Mesothelial cell of epicardium (in vitro differentiated cells): ENCODE measurements at regions not wholly inside any gene's neighbourhood (a gene's known extent, or its start where the extent isn't known, plus 50 kb on each side); places are given as distances from the start of the nearest gene placed in this dataset.

Experiments
- DNase-seq, 2 experiments: peaks; one replicate each; pipeline ENCODE4 v3.0.0; 2021; ENCODE audit warnings: low spot score in 2 of 2; ENCODE audit not compliant: unreplicated experiment in 2 of 2
- H3K27ac Mint-ChIP-seq: 2 replicates; pipeline ENCODE4 v1.8.0; 2021; ENCODE audit warnings: mixed read lengths
- H3K27me3 Mint-ChIP-seq: 2 replicates; pipeline ENCODE4 v1.8.0; 2021; ENCODE audit warnings: low read depth, mixed read lengths
- H3K36me3 Mint-ChIP-seq: 2 replicates; pipeline ENCODE4 v1.8.0; 2021; ENCODE audit warnings: mixed read lengths
- H3K4me1 Mint-ChIP-seq: 2 replicates; pipeline ENCODE4 v1.8.0; 2021; ENCODE audit warnings: mixed read lengths
- H3K4me3 Mint-ChIP-seq: 2 replicates; pipeline ENCODE4 v1.8.0; 2021; ENCODE audit warnings: mild to moderate bottlenecking, moderate library complexity, mixed read lengths
- H3K9me3 Mint-ChIP-seq: 2 replicates; pipeline ENCODE4 v1.8.0; 2021; ENCODE audit warnings: mixed read lengths
- CTCF ChIP-seq: fragments of 200-600 bp; sonication (generic); IDR thresholded peaks from one replicate; pipeline ENCODE4 v1.5.0; 2021; ENCODE audit warnings: antibody characterized with exemption; ENCODE audit not compliant: unreplicated experiment

DNA sequence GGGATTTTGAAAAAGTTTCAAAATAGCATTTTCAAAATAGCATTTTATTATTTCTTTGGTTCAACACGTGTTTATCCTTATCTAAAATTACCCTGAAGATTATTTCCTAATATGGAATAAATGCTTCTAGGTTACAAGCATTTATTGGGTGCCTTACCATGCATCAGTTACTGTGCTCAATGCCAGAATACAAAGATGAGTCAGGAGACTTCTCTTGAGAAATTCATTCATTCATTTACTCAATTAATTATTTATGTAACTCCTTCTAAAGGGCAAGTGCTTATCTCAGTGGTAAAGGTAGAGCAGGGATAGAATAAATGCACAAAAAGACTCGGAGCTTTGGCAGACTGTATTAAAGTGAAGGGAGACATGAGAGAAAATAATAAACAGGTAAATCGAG lies 150.1 kb upstream of the PDE7B start:
- TF ChIP-seq CTCF, result no peak
- DNase-seq, result no peak
- H3K4me1 Mint-ChIP-seq, result no peaks in the 10 kb centered on the region

DNA sequence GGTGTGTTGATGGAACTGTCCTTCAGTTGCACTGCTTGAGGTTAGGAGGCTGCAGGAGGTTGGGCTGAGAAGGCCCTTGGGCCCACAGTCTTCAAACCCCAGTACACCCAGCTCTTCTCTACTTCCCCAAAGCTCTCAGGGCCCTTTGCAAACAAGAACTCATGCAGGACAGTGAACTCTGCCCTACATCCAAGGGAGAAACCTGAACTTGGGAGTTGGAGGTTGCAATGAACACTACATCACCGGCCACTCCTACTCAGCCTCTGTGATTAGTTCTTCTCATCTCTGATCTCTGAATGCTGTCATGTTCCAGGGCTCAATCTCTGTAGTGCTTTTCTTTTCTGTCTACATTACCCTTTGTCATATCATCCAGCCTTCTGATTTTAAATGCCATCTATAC lies 148.5 kb upstream of the PDE7B start:
- no peak overlapping the region for H3K27ac Mint-ChIP-seq
- H3K36me3 Mint-ChIP-seq, result no peaks in the 10 kb centered on the region
- peaks cover 13% of the 10 kb centered on the region for H3K9me3 Mint-ChIP-seq
- H3K4me3 Mint-ChIP-seq, result no peak overlapping the region
- H3K4me1 Mint-ChIP-seq, result peaks cover 7% of the 10 kb centered on the region
- no peak for DNase-seq
- no peaks in the 10 kb centered on the region for H3K27me3 Mint-ChIP-seq
- no peak for TF ChIP-seq CTCF

More for the DNA sequence above, 150.1 kb upstream of the PDE7B start:
- H3K9me3 Mint-ChIP-seq, result peaks cover 17% of the 10 kb centered on the region
- H3K27ac Mint-ChIP-seq, result no peak overlapping the region
- H3K4me3 Mint-ChIP-seq, result no peak overlapping the region
- H3K36me3 Mint-ChIP-seq, result no peaks in the 10 kb centered on the region
- H3K27me3 Mint-ChIP-seq, result no peaks in the 10 kb centered on the region

- no peaks in the 10 kb centered on the region for H3K36me3 Mint-ChIP-seq
- no peak for DNase-seq
- no peak overlapping the region for H3K27ac Mint-ChIP-seq
- H3K9me3 Mint-ChIP-seq, result peaks cover 13% of the 10 kb centered on the region
- H3K27me3 Mint-ChIP-seq, result no peaks in the 10 kb centered on the region
- H3K4me1 Mint-ChIP-seq, result peaks cover 7% of the 10 kb centered on the region
- H3K4me3 Mint-ChIP-seq, result no peak overlapping the region
- no peak for TF ChIP-seq CTCF
These were observed 147.9 kb upstream of the PDE7B start for GRCh38 chr6:135703621-135704020.

DNA sequence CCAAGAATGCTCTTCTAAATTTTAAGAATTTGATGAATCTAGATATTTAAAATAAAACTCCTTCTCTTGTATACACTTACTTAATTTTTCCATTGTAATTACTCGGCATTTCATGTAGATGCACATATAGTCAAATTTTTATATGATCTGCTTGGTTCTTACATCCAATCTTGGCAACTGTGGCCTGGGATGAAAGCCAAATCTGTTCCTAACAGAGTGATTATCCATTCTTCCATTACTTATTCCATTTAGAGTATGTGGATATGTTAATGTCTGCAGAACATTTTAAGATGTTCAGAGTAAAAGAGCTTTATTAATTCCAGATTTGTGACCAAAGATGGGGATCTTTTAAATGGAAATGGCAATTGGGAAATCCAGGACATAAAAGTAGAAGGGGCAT lies 144.1 kb upstream of the PDE7B start:
- DNase-seq, result no peak
- TF ChIP-seq CTCF, result no peak
- Mint-ChIP-seq H3K27me3 (no peaks in the 10 kb centered on the region), H3K27ac (no peak overlapping the region), H3K36me3 (no peaks in the 10 kb centered on the region), H3K4me1 (peaks cover 7% of the 10 kb centered on the region), H3K4me3 (no peak overlapping the region), H3K9me3 (peaks cover 9% of the 10 kb centered on the region)

DNA sequence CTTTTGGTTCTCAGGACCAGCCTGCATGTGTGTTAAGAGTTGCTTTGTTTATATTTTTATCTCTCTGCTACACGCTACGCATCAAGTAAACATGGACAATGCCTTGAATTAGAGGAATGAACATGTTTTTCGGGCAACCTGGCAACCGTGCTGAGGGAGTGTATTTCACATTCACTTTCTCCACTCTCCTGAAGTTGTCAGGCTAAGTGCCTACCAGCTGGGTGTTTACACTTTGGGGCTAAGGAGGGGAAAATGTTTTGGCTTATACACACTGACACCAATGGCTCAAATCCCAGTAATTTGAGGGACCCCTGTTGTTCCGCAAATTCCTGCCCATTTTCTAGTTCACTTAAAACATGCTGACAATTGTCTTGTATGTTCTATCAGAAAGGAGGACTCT lies 141.5 kb upstream of the PDE7B start:
- Mint-ChIP-seq H3K4me1 (peaks cover 7% of the 10 kb centered on the region), H3K27me3 (no peaks in the 10 kb centered on the region), H3K4me3 (no peak overlapping the region), H3K27ac (no peak overlapping the region), H3K9me3 (no peaks in the 10 kb centered on the region), H3K36me3 (no peaks in the 10 kb centered on the region)
- no peak for TF ChIP-seq CTCF
- DNase-seq, result no peak

DNA sequence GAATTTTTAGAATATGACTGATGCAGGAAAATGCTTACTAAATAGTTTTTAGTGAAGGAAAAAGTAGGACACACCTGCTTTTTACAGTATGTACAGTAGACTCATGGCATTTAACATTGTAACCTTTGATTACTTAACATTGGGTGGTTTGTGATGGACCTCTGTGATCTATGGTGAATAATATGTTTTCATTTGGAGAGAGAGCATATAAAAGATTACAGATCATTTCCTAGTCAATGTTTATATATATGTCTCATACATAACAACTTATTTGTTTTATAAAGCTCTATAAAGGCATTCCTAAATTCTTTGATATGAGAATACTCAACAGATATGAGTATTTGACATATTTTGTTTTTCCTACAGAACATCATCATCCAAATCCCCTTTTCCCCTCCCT lies 129.3 kb upstream of the PDE7B start:
- no peak for DNase-seq
- no peak overlapping the region for H3K27ac Mint-ChIP-seq

More for the DNA sequence above, 129.3 kb upstream of the PDE7B start:
- Mint-ChIP-seq H3K9me3 (peaks cover 48% of the 10 kb centered on the region), H3K36me3 (peaks cover 24% of the 10 kb centered on the region), H3K4me3 (no peak overlapping the region), H3K27me3 (no peaks in the 10 kb centered on the region), H3K4me1 (no peaks in the 10 kb centered on the region)
- TF ChIP-seq CTCF, result no peak
